GM23338 (cell line): ENCODE measurements at regions not wholly inside any gene's neighbourhood (a gene's known extent, or its start where the extent isn't known, plus 50 kb on each side); places are given as distances from the start of the nearest gene placed in this dataset.

ENCODE experiments used
- ATAC-seq: fragments of 200-7000 bp; cut with Tn5 transposase; 3 replicates; pipeline ENCODE4 v1.9.1; 2020
- DNase-seq: peaks from one replicate; pipeline ENCODE4 v3.0.0-alpha.2; 2015; ENCODE audit warnings: low spot score
- H2AFZ ChIP-seq: fragments of 200-600 bp; sonication (generic); 2 replicates; pipeline ENCODE4 v1.8.0; 2016; ENCODE audit warnings: antibody characterized with exemption, mild to moderate bottlenecking, moderate library complexity
- H3F3A ChIP-seq: fragments of 200-600 bp; sonication (generic); replicated peaks from 2 replicates; pipeline ENCODE4 v1.8.0; 2017; ENCODE audit warnings: antibody characterized with exemption, mixed run types, low read depth
- H3K27ac ChIP-seq: fragments of 200-600 bp; sonication (generic); 2 replicates; pipeline ENCODE4 v1.6.1; 2016; ENCODE audit warnings: low read depth
- H3K27me3 ChIP-seq: fragments of 200-600 bp; sonication (generic); 2 replicates; pipeline ENCODE4 v1.8.0; 2016; ENCODE audit warnings: mild to moderate bottlenecking, mixed run types, moderate library complexity; ENCODE audit not compliant: insufficient read depth
- H3K36me3 ChIP-seq: fragments of 200-600 bp; sonication (generic); 2 replicates; pipeline ENCODE4 v1.8.0; 2016; ENCODE audit warnings: mild to moderate bottlenecking; ENCODE audit not compliant: insufficient read depth
- H3K4me1 ChIP-seq: fragments of 200-600 bp; sonication (generic); 2 replicates; pipeline ENCODE4 v1.8.0; 2016; ENCODE audit warnings: mild to moderate bottlenecking, moderate library complexity; ENCODE audit not compliant: insufficient read depth
- H3K4me2 ChIP-seq: fragments of 200-600 bp; sonication (generic); 2 replicates; pipeline ENCODE4 v1.7.1; 2017; ENCODE audit warnings: mixed run types
- H3K4me3 ChIP-seq: fragments of 200-600 bp; sonication (generic); 2 replicates; pipeline ENCODE4 v1.6.1; 2016; ENCODE audit warnings: mixed run types
- H3K79me2 ChIP-seq: fragments of 200-600 bp; sonication (generic); replicated peaks from 2 replicates; pipeline ENCODE4 v1.8.0; 2017; ENCODE audit warnings: mild to moderate bottlenecking; ENCODE audit not compliant: insufficient read depth
- H3K9me2 ChIP-seq: fragments of 200-600 bp; sonication (generic); 2 replicates; pipeline ENCODE4 v1.8.0; 2017; ENCODE audit not compliant: insufficient read depth
- H4K20me1 ChIP-seq: fragments of 200-600 bp; sonication (generic); replicated peaks from 2 replicates; pipeline ENCODE4 v1.8.0; 2017; ENCODE audit warnings: mild to moderate bottlenecking; ENCODE audit not compliant: insufficient read depth
- H3K27ac Mint-ChIP-seq: 2 replicates; pipeline ENCODE4 v1.8.0; 2020; ENCODE audit warnings: inconsistent platforms, mild to moderate bottlenecking, moderate library complexity, mixed read lengths
- H3K27me3 Mint-ChIP-seq: 3 replicates; pipeline ENCODE4 v1.8.0; 2022; ENCODE audit warnings: low read depth, mild to moderate bottlenecking, moderate library complexity, mixed read lengths, inconsistent platforms; ENCODE audit not compliant: insufficient read depth, poor library complexity
- H3K36me3 Mint-ChIP-seq: 3 replicates; pipeline ENCODE4 v1.8.0; 2021; ENCODE audit warnings: low read depth, mild to moderate bottlenecking, inconsistent platforms, moderate library complexity, mixed read lengths
- H3K4me1 Mint-ChIP-seq: 3 replicates; pipeline ENCODE4 v1.8.0; 2020; ENCODE audit warnings: mild to moderate bottlenecking, inconsistent platforms, mixed read lengths
- H3K4me3 Mint-ChIP-seq: 3 replicates; pipeline ENCODE4 v1.8.0; 2021; ENCODE audit warnings: moderate library complexity, mild to moderate bottlenecking, inconsistent platforms, mixed read lengths
- H3K9me3 Mint-ChIP-seq: 3 replicates; pipeline ENCODE4 v1.8.0; 2020; ENCODE audit warnings: moderate library complexity, mild to moderate bottlenecking, inconsistent platforms, mixed read lengths
- CREB1 ChIP-seq: fragments of 250-450 bp; sonication (Bioruptor Pico); IDR thresholded peaks from 2 replicates; pipeline ENCODE4 v1.5.0; 2020; ENCODE audit warnings: low read depth, mild to moderate bottlenecking, moderate library complexity
- CTCF ChIP-seq, 2 experiments: fragments of 200-600 bp in 1 of 2; sonication (generic) in 1 of 2; conservative IDR thresholded peaks; 2 replicates each; pipeline versions ENCODE4 v1.5.1 to v1.6.1; 2016 to 2017; ENCODE audit warnings: antibody characterized with exemption in 2 of 2, low read depth in 2 of 2, mild to moderate bottlenecking in 2 of 2, moderate library complexity in 1 of 2
- EZH2 ChIP-seq: fragments of 200-600 bp; sonication (generic); IDR thresholded peaks from one replicate; pipeline ENCODE4 v1.8.0; 2017; ENCODE audit warnings: antibody characterized with exemption, mild to moderate bottlenecking, low read depth; ENCODE audit not compliant: unreplicated experiment
- JUNB ChIP-seq: IDR thresholded peaks from one replicate; pipeline ENCODE4 v1.6.1; 2016; ENCODE audit warnings: antibody characterized with exemption; ENCODE audit not compliant: unreplicated experiment
- NANOG ChIP-seq: IDR thresholded peaks from 2 replicates; pipeline ENCODE4 v1.6.1; 2016; ENCODE audit warnings: antibody characterized with exemption, borderline replicate concordance
- REST ChIP-seq: IDR thresholded peaks from one replicate; pipeline ENCODE4 v1.6.1; 2018; ENCODE audit warnings: antibody characterized with exemption; ENCODE audit not compliant: unreplicated experiment
- STAT1 ChIP-seq: IDR thresholded peaks from one replicate; pipeline ENCODE4 v1.6.1; 2016; ENCODE audit warnings: antibody characterized with exemption; ENCODE audit not compliant: unreplicated experiment
- ZNF114 ChIP-seq: fragments of 250-450 bp; sonication (Bioruptor Pico); IDR thresholded peaks from 2 replicates; pipeline ENCODE4 v1.5.0; 2020; ENCODE audit warnings: mild to moderate bottlenecking, moderate library complexity
- ZNF331 ChIP-seq: fragments of 250-450 bp; sonication (Bioruptor Pico); IDR thresholded peaks from 2 replicates; pipeline ENCODE4 v1.5.0; 2020; ENCODE audit warnings: low read depth, mild to moderate bottlenecking, moderate library complexity
- TF ChIP-seq, protein P1 (sequence below): IDR thresholded peaks from 2 replicates; pipeline ENCODE4 v1.6.1; 2016; ENCODE audit warnings: antibody characterized with exemption

DNA sequence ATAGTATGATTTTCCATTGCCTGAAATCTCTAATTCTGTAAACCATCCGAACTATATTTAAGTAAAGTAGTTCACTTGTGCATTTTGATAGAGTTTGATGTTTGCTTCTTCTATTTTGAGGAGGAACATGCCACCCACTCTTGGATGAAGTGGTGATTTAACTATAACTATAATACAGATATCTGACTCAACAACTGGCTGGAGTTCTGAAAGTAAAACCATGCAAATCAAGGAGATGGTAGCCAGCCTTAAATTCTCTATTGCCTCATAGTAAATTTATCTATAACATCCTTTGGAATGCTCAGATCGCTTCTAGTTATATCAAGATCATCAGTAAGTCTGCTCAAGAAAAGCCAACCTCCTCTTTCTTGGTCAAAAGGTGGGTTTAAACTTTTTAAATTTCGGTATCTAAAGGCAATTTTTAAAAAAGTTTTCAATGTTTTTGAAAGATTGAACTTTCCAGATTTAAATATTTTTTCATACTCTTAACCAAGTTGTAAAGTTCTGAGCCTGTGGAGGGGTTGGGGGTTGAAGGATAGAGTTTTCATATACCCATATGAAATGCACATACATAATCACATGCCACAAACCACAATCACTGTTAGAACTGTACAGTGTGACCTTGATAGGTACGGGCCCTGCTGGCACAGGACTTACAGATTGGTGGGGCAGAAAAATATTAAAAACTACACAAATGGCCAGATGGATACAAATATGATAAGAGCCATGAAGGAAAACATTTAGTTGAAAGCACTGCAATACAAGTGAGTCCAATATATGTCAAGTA is 90.5 kb upstream of the RFC3 start:
- TF ChIP-seq REST (no peak), JUNB (no peak), ZNF331 (CRISPR knock-in tag) (no peak)
- TF ChIP-seq, protein P1, sequence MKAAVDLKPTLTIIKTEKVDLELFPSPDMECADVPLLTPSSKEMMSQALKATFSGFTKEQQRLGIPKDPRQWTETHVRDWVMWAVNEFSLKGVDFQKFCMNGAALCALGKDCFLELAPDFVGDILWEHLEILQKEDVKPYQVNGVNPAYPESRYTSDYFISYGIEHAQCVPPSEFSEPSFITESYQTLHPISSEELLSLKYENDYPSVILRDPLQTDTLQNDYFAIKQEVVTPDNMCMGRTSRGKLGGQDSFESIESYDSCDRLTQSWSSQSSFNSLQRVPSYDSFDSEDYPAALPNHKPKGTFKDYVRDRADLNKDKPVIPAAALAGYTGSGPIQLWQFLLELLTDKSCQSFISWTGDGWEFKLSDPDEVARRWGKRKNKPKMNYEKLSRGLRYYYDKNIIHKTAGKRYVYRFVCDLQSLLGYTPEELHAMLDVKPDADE: no peak
- DNase-seq (no peak), ATAC-seq (no peak)
- no peaks in the 10 kb centered on the region for H3K9me2 ChIP-seq
- H3K36me3 Mint-ChIP-seq: no peaks in the 10 kb centered on the region
- H3K36me3 ChIP-seq: no peaks in the 10 kb centered on the region
- no peak overlapping the region for H3K27ac ChIP-seq
- H3F3A ChIP-seq: no peaks in the 10 kb centered on the region
- H4K20me1 ChIP-seq: no peaks in the 10 kb centered on the region
- no peak overlapping the region for H3K4me3 Mint-ChIP-seq
- H3K79me2 ChIP-seq: no peaks in the 10 kb centered on the region
- H3K4me2 ChIP-seq: no peak overlapping the region
- no peaks in the 10 kb centered on the region for H3K27me3 ChIP-seq
- no peaks in the 10 kb centered on the region for H3K4me1 ChIP-seq
- H3K27ac Mint-ChIP-seq: no peak overlapping the region
- no peak overlapping the region for H2AFZ ChIP-seq
- peaks cover 7% of the 10 kb centered on the region; the same call in 2 of the 3 replicates for H3K4me1 Mint-ChIP-seq
- no peaks in the 10 kb centered on the region for H3K9me3 Mint-ChIP-seq
- H3K27me3 Mint-ChIP-seq: no peaks in the 10 kb centered on the region
- H3K4me3 ChIP-seq: no peak overlapping the region

GRCh38 chr13:33728271-33729037 is 89.5 kb upstream of the RFC3 start:
- Histone ChIP-seq H3K4me2 (no peak overlapping the region), H3K4me3 (no peak overlapping the region), H4K20me1 (no peaks in the 10 kb centered on the region), H3K27ac (no peak overlapping the region), H3K4me1 (no peaks in the 10 kb centered on the region), H3K9me2 (no peaks in the 10 kb centered on the region), H2AFZ (peak overlapping the region; percentile 64; the same call in 1 of the 2 replicates), H3F3A (no peaks in the 10 kb centered on the region), H3K79me2 (no peaks in the 10 kb centered on the region), H3K27me3 (no peaks in the 10 kb centered on the region), H3K36me3 (no peaks in the 10 kb centered on the region)
- no peak for DNase-seq
- H3K4me1 Mint-ChIP-seq: peaks cover 4% of the 10 kb centered on the region; the same call in 2 of the 3 replicates
- no peaks in the 10 kb centered on the region for H3K36me3 Mint-ChIP-seq
- H3K27me3 Mint-ChIP-seq: no peaks in the 10 kb centered on the region
- no peak overlapping the region for H3K27ac Mint-ChIP-seq
- no peak for ATAC-seq
- no peak overlapping the region for H3K4me3 Mint-ChIP-seq
- H3K9me3 Mint-ChIP-seq: no peaks in the 10 kb centered on the region
- TF ChIP-seq JUNB (no peak), REST (no peak), ZNF114 (no peak), STAT1 (no peak), CTCF (conservative IDR thresholded peaks at IDR 0.05; ENCODE audit: low read depth in 2 of 2) (no peak), NANOG (no peak), CREB1 (CRISPR knock-in tag) (no peak), ZNF331 (CRISPR knock-in tag) (no peak), EZH2 (no peak)
- TF ChIP-seq, protein P1: no peak
